H4 (cell line): ENCODE measurements at regions not wholly inside any gene's neighbourhood (a gene's known extent, or its start where the extent isn't known, plus 50 kb on each side); places are given as distances from the start of the nearest gene placed in this dataset.
"Not testable (repeated sequence)": the region's sequence is repeated elsewhere in the genome, so short reads cannot be mapped to it uniquely, and the experiment has no call there.

Experiments used
- DNase-seq: peaks from one replicate; pipeline ENCODE4 v3.0.0-alpha.2; 2015; ENCODE audit warnings: low spot score

GRCh38 chr12:38384816-38385378 lies 68.3 kb downstream of the ALG10B start:
- DNase-seq, result peak; percentile 97

DNA sequence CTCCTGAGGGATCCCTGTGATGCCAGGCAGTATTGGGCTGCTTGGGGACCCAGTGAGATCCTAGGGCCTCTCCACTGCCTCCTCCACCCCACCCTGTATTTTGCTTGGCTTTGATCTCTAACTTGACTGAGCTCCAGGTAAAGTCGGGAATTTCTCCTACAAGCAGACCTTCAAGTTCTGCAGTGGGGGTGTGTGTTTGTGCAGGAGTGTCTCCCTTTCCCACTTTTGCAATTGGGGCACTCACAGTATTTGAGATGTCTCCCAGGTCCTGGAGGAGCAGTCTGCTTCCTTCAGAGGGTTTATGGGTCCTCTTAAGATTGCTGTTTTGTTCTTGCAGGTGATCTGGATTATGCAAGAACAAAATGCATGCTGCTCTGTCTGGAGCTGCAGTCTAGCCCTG lies 68.9 kb downstream of the ALG10B start:
- peak; percentile 7 for DNase-seq

- peak; percentile 14 for DNase-seq
These were observed 69.8 kb downstream of the ALG10B start for GRCh38 chr12:38386205-38386985.

DNA sequence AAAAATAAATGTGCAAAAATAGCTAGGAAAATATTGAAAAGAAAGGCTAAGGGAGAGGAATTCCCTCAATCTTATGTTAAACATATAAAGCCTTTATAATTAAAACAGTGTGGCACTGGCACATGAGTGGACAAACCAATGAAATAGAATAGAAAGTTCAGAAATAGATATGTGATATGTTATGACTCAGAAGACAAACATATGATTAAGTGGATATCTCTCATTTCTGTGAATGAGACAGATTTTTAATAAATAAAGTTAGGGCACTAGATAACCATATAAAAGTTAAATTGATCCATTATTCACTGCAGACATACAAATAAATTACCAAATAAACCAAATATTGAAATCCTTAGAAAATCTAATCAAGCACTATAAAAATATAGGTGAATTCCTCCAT lies 73.0 kb downstream of the ALG10B start:
- no peak for DNase-seq

- no peak for DNase-seq
These were observed 74.4 kb downstream of the ALG10B start for GRCh38 chr12:38391007-38391406.

DNA sequence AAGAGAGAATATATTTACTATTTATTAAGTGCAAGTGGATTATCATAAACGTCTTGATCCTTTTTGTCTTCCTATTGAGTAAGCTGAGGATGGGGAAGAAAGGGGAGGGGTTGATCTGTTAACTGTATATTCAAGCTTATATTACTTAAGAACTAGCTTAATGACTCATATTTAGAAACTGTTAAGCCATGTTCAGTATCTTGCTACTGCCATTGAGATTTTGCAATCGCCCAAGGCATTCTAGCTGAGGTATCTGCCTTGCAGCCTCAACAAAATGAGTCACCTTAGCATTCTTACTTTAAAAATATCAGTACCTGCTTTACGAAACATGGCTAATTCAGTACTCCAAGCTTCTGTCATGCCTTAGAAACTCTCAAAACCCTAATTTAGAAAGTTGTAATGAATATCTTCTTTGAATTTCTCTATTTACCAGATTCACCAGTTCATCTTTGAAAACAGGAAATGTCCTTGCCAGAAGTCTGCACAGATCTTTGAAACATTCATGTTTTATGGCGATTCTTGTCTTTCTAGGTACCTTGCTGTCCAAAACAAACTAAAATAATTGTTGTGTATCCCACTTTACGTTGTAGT lies 76.1 kb downstream of the ALG10B start:
- peak; percentile 70 for DNase-seq

DNA sequence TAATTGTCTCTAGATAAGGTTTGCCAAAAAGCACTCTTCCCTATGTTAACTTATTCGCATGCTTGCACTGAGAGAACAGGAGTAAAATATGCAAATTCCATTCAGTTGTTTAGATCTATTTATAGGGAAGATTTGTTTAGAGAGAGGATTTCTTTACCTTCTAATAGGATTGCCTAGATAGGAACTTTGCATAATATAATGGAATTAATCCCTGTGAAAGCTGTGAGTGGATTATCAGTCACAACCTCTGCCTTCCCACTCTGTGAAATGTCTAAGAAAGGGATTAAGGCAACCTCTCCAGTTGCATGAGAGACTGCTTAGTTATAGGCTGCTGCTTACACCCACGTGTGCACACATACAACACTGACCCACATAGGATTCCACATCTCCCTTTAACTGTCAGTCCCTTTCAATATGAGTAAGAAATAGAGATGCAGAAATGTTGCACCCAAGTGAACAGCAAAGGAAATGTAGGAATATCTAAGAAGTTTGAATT lies 83.2 kb downstream of the ALG10B start:
- DNase-seq, result no peak

- DNase-seq, result no peak
These were observed 86.2 kb downstream of the ALG10B start for GRCh38 chr12:38402811-38403210.

DNA sequence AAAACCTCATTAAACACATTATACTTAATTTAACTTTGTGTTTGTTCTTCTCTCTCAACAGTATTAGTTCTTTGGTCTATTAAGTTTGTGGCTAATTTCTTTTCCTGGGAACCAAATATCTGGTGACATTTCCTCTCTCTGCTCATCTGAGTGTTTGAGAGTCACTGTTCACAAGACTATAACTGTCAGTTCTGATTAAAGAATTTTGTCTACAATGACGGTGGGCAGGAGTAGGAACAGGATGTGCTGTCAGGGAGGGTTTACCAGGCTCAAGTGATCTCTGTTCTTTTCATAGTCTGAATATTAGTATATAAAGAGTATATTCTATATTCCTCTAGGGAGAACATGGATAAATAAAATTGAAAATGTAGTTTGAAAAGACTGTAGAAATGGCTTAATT lies 92.9 kb downstream of the ALG10B start:
- DNase-seq, result no peak

DNA sequence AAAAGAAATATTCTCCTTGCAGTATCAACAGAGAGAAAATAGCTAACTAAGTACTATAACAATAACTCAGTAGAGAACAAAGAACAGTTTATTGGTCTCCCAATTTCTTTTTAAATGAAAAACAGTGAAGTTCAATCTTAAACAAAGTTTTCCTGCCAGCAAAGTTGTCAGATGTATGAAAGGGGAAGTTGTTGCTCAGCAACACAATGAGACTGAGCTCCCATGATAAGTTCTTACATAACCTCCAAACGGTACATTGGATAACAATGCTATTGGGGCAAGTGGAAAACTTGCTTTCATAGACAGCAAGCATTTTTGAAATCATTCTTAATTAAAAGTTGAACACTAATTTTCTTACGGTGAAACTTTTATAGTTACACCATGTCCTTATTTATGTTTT lies 94.9 kb downstream of the ALG10B start:
- DNase-seq, result no peak

GRCh38 chr12:38411946-38412345 lies 95.4 kb downstream of the ALG10B start:
- DNase-seq, result no peak

- no peak for DNase-seq
These were observed 100.5 kb downstream of the ALG10B start for GRCh38 chr12:38417101-38417500.

DNA sequence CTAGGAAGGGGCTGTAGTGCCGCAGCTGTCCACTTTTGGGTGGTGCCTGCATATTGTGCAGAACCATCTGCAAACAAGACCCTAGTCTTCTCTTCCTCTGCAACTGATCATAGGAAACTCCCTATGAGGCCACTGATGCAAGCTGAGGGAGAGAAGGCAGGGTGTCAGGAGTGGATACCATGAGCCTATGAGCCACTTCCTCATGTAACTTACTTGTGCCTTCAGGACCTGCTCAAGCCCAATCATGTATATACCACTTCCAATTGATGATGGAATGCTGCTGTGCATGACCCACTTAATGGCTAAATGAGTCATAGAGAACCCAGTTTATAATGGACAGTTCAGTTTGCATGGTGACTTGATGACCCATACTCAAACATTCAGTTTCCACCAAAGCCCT lies 107.9 kb downstream of the ALG10B start:
- no peak for DNase-seq

- peak; percentile 4 for DNase-seq
These were observed 110.9 kb downstream of the ALG10B start for GRCh38 chr12:38427442-38427841.

DNA sequence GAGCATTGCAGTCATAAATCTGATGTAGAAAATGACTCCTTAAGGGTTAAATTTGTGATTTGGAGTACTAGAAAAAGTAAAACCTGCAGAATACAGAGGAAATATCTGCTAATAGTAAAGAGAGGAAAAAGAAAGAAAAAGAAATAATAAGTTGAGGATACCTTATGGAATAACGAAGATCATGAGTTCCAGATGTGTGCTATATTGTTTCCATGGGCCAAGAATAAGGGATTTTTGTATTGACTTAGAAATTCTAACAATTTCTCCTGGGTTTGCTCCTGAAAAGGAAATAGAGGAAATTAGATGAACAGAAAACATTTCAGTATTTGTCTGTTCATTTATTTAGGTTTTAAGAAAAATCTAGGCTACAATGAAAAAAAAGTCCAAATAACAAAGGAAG lies 115.3 kb downstream of the ALG10B start:
- no peak for DNase-seq

DNA sequence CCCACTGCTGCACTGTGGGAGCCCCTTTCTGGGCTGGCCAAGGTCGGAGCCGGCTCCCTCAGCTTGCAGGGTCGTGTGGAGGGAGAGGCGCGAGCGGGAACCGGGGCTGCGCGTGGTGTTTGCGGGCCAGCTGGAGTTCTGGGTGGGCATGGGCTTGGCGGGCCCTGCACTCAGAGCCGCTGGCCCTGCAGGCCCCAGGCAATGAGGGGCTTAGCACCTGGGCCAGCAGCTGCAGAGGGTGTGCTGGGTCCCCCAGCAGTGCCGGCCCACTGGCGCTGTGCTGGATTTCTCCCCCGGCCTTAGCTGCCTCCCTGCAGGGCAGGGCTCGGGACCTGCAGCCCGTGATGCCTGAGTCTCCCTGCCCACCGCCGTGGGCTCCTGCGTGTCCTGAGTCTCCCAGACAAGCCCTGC lies 125.3 kb downstream of the ALG10B start:
- DNase-seq, result not testable (repeated sequence)

- DNase-seq, result no peak
These were observed 128.5 kb downstream of the ALG10B start for GRCh38 chr12:38445040-38445439.

DNA sequence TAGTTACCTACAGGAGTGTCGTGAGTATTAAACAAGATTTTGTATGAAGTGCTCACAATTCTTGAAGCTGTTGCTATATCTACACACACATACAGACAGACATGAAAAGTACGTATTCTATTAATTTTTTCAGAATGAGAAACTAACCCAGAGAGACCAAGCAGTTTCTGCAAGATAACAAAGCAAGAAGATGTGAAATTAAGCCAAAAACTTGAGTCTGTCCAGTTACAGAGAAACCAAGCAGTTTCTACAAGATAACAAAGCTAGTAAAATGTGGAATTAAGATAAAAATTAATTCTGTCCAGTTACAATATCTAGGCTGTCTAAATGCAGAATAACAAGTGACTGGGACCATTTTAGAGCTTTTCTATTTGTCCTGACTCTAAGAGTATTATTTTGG lies 132.4 kb downstream of the ALG10B start:
- no peak for DNase-seq

DNA sequence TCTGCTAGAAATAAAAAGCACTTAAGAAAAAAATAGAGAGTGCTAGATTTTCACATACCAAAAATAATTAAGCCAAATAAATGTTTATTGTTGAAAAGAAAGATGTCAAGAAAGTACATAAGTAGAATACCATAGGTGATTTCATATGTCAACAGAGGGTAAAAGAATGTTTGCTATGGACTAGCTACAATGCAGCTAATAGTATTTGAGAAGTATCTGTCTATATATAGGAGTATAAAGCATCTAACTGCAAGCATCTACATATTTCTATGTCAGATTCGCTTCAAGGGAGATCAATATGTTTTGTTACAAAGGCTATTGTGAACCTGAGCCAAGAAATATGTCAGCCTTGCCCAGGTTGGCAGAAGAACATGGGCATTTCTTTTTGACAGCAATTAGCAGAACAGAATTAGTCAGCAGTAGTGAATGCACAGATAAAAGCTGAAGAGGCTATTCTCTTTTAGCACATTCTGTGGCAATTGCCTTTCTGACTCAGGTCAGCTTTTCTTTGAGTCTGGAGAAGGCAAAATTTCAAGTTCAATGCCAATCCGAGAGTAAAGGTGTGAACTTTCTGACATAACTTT lies 140.1 kb downstream of the ALG10B start:
- DNase-seq, result no peak

- no peak for DNase-seq
These were observed 148.4 kb downstream of the ALG10B start for GRCh38 chr12:38465020-38465419.

DNA sequence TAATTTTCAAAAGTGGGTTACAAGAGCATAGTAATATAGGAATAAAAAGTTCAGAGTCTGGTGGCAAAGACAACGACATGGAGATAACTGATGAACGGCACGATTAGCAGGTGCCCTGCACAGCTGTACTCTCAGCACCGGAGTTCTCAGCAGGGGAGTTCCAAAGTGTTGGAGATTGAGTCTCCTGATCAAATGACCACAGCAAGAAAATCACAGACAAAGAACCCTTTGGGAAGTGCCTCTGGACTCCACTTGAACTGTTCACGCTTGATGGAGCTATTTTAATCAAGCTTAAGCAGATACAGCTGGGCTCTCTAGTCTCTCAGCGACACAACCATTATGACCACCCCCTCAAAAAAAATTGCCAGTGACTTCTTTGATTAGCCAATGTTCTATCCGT lies 153.1 kb downstream of the ALG10B start:
- no peak for DNase-seq

GRCh38 chr12:38477340-38478090 lies 160.9 kb downstream of the ALG10B start:
- no peak for DNase-seq
